OCI-LY7 (cell line): ENCODE measurements at regions not wholly inside any gene's neighbourhood (a gene's known extent, or its start where the extent isn't known, plus 50 kb on each side); places are given as distances from the start of the nearest gene placed in this dataset.

Source experiments
- BruUV-seq: library from RNA; stranded (reverse); fragments of 400-500 nt; replicated peaks from 2 replicates; lab custom pipeline; 2021; lab: Mats Ljungman, UMichigan
- CTCF ChIA-PET: fragments of 300-600 bp; sonication (Branson Sonifier 250); formaldehyde crosslinking; loops from one replicate; lab custom pipeline; 2022; ENCODE audit warnings: antibody characterized with exemption; ENCODE audit not compliant: unreplicated experiment; lab: Charles Lee
- POLR2A ChIA-PET: fragments of 300-600 bp; sonication (Branson Sonifier 250); formaldehyde crosslinking; loops from one replicate; lab custom pipeline; 2022; ENCODE audit warnings: antibody characterized with exemption; lab: Charles Lee
- DNase-seq: peaks from one replicate; pipeline ENCODE4 v3.0.0-alpha.2; 2015; ENCODE audit warnings: low spot score
- H2AFZ ChIP-seq: fragments of 200-600 bp; sonication (generic), shearing (Covaris generic); 2 replicates; pipeline ENCODE4 v1.6.1; 2014; ENCODE audit warnings: mild to moderate bottlenecking, antibody characterized with exemption, low read length, moderate library complexity
- H3K27ac ChIP-seq: fragments of 200-600 bp; sonication (generic); 2 replicates; pipeline ENCODE4 v1.5.1; 2014; ENCODE audit warnings: mixed run types, low read depth, mild to moderate bottlenecking, moderate library complexity, low read length, inconsistent platforms; ENCODE audit not compliant: poor library complexity, severe bottlenecking
- H3K36me3 ChIP-seq: fragments of 200-600 bp; sonication (generic); 2 replicates; pipeline ENCODE4 v1.6.1; 2014; ENCODE audit warnings: mild to moderate bottlenecking, antibody characterized with exemption, low read length, moderate library complexity, mixed read lengths; ENCODE audit not compliant: insufficient read depth
- H3K4me1 ChIP-seq: fragments of 200-600 bp; sonication (generic); 2 replicates; pipeline ENCODE4 v1.5.1; 2014; ENCODE audit warnings: mild to moderate bottlenecking, low read length; ENCODE audit not compliant: insufficient read depth, poor library complexity, severe bottlenecking
- H3K4me2 ChIP-seq: fragments of 200-600 bp; sonication (generic); 2 replicates; pipeline ENCODE4 v1.6.1; 2014; ENCODE audit warnings: mild to moderate bottlenecking, low read length
- H3K4me3 ChIP-seq: fragments of 200-600 bp; sonication (generic); 2 replicates; pipeline ENCODE4 v1.5.1; 2014; ENCODE audit warnings: mild to moderate bottlenecking, low read depth, low read length; ENCODE audit not compliant: poor library complexity, severe bottlenecking
- H3K79me2 ChIP-seq: fragments of 200-600 bp; sonication (generic); 2 replicates; pipeline ENCODE4 v1.6.1; 2016; ENCODE audit warnings: low read depth, mild to moderate bottlenecking, low read length, moderate library complexity, mixed read lengths; ENCODE audit not compliant: insufficient read depth
- H3K9me2 ChIP-seq: fragments of 200-600 bp; sonication (generic); 2 replicates; pipeline ENCODE4 v1.6.1; 2016; ENCODE audit warnings: mild to moderate bottlenecking, low read length, mixed read lengths; ENCODE audit not compliant: insufficient read depth
- H3K9me3 ChIP-seq: fragments of 200-600 bp; sonication (generic); 2 replicates; pipeline ENCODE4 v1.6.1; 2014; ENCODE audit warnings: mild to moderate bottlenecking, mixed run types, low read length, mixed read lengths
- H4K20me1 ChIP-seq: fragments of 200-600 bp; sonication (generic); 2 replicates; pipeline ENCODE4 v1.6.1; 2014; ENCODE audit warnings: mild to moderate bottlenecking, antibody characterized with exemption, low read length, moderate library complexity, mixed read lengths; ENCODE audit not compliant: insufficient read depth
- CTCF ChIP-seq: fragments of 200-600 bp; sonication (generic); conservative IDR thresholded peaks from 2 replicates; pipeline ENCODE4 v1.5.1; 2014; ENCODE audit warnings: mild to moderate bottlenecking, antibody characterized with exemption, low read length, moderate library complexity, mixed read lengths
- EZH2phosphoT487 ChIP-seq: fragments of 200-600 bp; sonication (generic); IDR thresholded peaks from 2 replicates; pipeline ENCODE4 v1.6.1; 2018; ENCODE audit warnings: low read depth, borderline replicate concordance, mild to moderate bottlenecking, mixed run types, antibody characterized with exemption, low read length, moderate library complexity, mixed read lengths
- intact Hi-C: fragments of 100-400 bp; cut with micrococcal nuclease; formaldehyde crosslinking; loops from one replicate; pipeline ENCODE4 v1.10.0; 2022; ENCODE audit not compliant: unreplicated experiment

DNA sequence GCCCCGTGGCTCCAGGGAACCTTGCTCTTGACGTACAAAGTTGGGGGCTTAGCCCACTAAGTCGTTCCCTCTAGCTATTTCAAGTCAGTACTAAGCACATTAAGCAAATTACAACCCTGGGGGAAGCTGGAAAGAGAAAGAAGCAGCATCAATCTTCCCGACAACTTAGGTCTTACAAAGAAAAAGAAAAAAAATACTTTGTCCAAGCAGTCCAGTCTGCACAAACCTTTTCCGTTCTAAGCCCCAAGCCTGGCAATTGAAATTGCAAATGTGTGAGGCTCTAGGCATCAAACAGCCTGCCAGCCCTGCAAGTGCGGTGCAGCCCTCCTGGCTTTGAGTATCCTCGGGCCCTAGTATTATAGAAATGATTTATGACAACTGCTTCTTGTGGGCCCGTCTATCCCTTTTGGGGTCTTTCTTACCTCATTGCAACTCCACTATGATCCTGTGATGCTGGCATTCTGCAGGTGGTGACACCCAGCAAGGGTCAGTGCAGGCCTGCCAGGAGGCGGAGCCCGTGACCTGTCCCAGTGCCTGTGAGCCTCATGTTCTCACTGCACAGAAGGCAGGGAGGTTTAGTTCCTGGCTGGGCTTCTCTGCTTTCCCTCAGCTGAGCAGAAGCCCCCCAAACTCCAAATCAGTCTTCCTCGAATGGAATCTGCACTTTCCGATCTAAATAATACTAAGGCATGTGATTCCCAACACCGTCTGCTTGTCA, 232.3 kb upstream of the IRX2 start:
- Histone ChIP-seq H3K79me2 (no peaks in the 10 kb centered on the region), H2AFZ (no peak overlapping the region), H3K9me2 (no peaks in the 10 kb centered on the region), H3K4me2 (no peak overlapping the region), H3K4me1 (no peaks in the 10 kb centered on the region), H3K9me3 (no peaks in the 10 kb centered on the region), H4K20me1 (no peaks in the 10 kb centered on the region), H3K4me3 (no peak overlapping the region), H3K36me3 (no peaks in the 10 kb centered on the region), H3K27ac (no peak overlapping the region)
- intact Hi-C loops: no loop called here
- BruUV-seq: no TSS peak
- TF ChIP-seq CTCF (no peak), EZH2phosphoT487 (no peak)
- no peak for DNase-seq
- CTCF ChIA-PET: no interaction called here
- POLR2A ChIA-PET: no interaction called here

DNA sequence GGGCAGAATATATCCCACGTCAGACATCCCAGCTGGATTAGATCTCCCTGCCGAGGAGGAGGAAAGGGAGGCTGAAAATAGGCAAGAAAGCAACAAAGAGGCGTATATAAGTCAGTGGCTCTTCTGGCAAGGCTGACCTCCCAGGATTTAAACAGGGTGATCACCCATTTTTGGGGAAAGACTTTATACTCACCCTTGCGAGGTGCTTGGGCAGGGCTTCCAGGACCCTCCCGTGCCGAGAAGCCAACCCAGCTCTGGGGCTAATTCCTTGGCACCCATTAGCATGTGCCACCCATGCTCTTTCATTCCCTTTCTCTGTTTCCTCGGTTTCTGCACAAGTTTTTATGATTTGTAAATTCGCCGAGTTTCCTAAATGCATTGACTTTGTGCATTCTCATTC, 230.2 kb upstream of the IRX2 start:
- Histone ChIP-seq H4K20me1 (no peaks in the 10 kb centered on the region), H2AFZ (no peak overlapping the region), H3K36me3 (no peaks in the 10 kb centered on the region), H3K9me3 (no peaks in the 10 kb centered on the region), H3K79me2 (no peaks in the 10 kb centered on the region), H3K9me2 (no peaks in the 10 kb centered on the region), H3K4me2 (no peak overlapping the region), H3K4me3 (no peak overlapping the region), H3K4me1 (no peaks in the 10 kb centered on the region), H3K27ac (no peak overlapping the region)
- intact Hi-C loops: no loop called here
- no TSS peak for BruUV-seq
- CTCF ChIA-PET: no interaction called here
- no peak for TF ChIP-seq EZH2phosphoT487
- no peak for TF ChIP-seq CTCF
- POLR2A ChIA-PET: interaction anchor here (0.7 kb wide), 1 partner anchor 62 kb away, joined by 3 read pairs; no protein-coding TSS in a partner anchor
- DNase-seq: no peak

DNA sequence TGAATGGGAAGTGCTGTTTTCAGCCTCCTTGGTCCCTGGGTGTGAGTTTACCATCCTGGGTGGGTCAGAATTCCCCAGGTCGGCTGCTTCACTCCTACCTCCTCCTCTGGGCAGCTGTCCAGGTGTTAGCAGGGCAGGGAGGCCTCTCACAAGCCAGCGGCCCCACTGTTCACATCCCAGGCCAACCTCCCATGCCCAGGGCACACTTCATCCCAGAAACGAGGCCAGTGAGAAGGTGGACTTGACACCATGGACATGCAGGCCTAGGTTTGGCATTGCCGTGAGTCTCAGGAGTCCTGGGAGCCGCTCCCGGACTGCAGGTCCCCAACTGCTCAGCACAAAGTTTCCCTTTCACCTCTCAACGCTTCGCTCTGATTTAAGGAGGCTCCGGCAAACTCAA, 229.6 kb upstream of the IRX2 start:
- Histone ChIP-seq H3K79me2 (no peaks in the 10 kb centered on the region), H3K4me3 (no peak overlapping the region), H3K4me1 (no peaks in the 10 kb centered on the region), H3K9me3 (no peaks in the 10 kb centered on the region), H3K9me2 (no peaks in the 10 kb centered on the region), H2AFZ (no peak overlapping the region), H3K36me3 (no peaks in the 10 kb centered on the region), H3K27ac (no peak overlapping the region), H4K20me1 (no peaks in the 10 kb centered on the region), H3K4me2 (no peak overlapping the region)
- no TSS peak for BruUV-seq
- DNase-seq: no peak
- ChIA-PET POLR2A (no interaction called here), CTCF (no interaction called here)
- TF ChIP-seq EZH2phosphoT487: no peak
- TF ChIP-seq CTCF: no peak
- intact Hi-C loops: no loop called here
